K562 (cell line): ENCODE measurements at regions not wholly inside any gene's neighbourhood (a gene's known extent, or its start where the extent isn't known, plus 50 kb on each side); places are given as distances from the start of the nearest gene placed in this dataset.

Experiments
- ATAC-seq: fragments of 200-7000 bp; cut with Tn5 transposase; 3 replicates; pipeline ENCODE4 v1.9.1; 2020; ENCODE audit warnings: moderate library complexity
- BruUV-seq: library from RNA; stranded (reverse); fragments of 400-500 nt; replicated peaks from 2 replicates; lab custom pipeline; 2021; lab: Mats Ljungman, UMichigan
- CTCF ChIA-PET: fragments of 300-600 bp; formaldehyde crosslinking; extraction: SDS; loops from one replicate; lab custom pipeline; 2021; ENCODE audit warnings: low intra/inter-chr PET ratio; lab: Yijun Ruan, JAX
- POLR2A ChIA-PET: fragments of 300-600, 350-650 bp; sonication (Branson Sonifier 250); formaldehyde crosslinking; extraction: SDS; loops from one replicate; lab custom pipeline; 2021; ENCODE audit warnings: antibody characterized with exemption, inconsistent platforms; lab: Yijun Ruan, JAX
- DNase-seq, 4 experiments: peaks; one replicate each; pipeline versions ENCODE4 v3.0.0 to v3.0.0-alpha.2; 2011 to 2018; ENCODE audit warnings: low spot score in 3 of 4, mixed read lengths in 3 of 4; ENCODE audit errors: extremely low read depth in 1 of 4
- FAIRE-seq: peaks from 2 replicates; lab custom pipeline; 2011; peaks lifted over from hg19 to GRCh38; lab: Jason Lieb, UNC
- H2AFZ ChIP-seq: 2 replicates; pipeline ENCODE4 v1.6.0; 2011; ENCODE audit warnings: low read depth, low read length, control low read depth, inconsistent platforms
- H3K27ac ChIP-seq: fragments of 200-600 bp; 3 replicates; pipeline ENCODE4 v1.8.0; 2011; ENCODE audit warnings: low read depth, mild to moderate bottlenecking, control low read depth, inconsistent platforms, low read length, moderate library complexity, mixed read lengths; ENCODE audit errors: extremely low read depth
- H3K27me3 ChIP-seq, 2 experiments: fragments of 300-600 bp in 1 of 2; 2 replicates in 1 of 2; 3 replicates in 1 of 2; pipeline versions ENCODE4 v1.6.0 to v1.8.0; 2011; ENCODE audit warnings: inconsistent platforms in 2 of 2, low read length in 2 of 2, mild to moderate bottlenecking in 1 of 2, mixed read lengths in 1 of 2, moderate library complexity in 1 of 2; ENCODE audit not compliant: control insufficient read depth in 2 of 2, insufficient read depth in 2 of 2
- H3K36me3 ChIP-seq: fragments of 300-600 bp; 3 replicates; pipeline ENCODE4 v1.8.0; 2011; ENCODE audit warnings: mild to moderate bottlenecking, low read length, inconsistent platforms; ENCODE audit not compliant: control insufficient read depth, insufficient read depth
- H3K4me1 ChIP-seq, 2 experiments: fragments of 200-600 bp in 1 of 2; replicated peaks in 1 of 2; 2 replicates in 1 of 2; 3 replicates in 1 of 2; pipeline versions ENCODE4 v1.5.1 to v1.8.0; 2011; ENCODE audit warnings: inconsistent platforms in 2 of 2, low read length in 2 of 2, mild to moderate bottlenecking in 1 of 2, mixed read lengths in 1 of 2, moderate library complexity in 1 of 2; ENCODE audit not compliant: control insufficient read depth in 2 of 2, insufficient read depth in 2 of 2
- H3K4me2 ChIP-seq: 2 replicates; pipeline ENCODE4 v1.6.1; 2011; ENCODE audit warnings: low read length, control low read depth, inconsistent platforms, mixed read lengths; ENCODE audit not compliant: insufficient read depth
- H3K4me3 ChIP-seq: fragments of 200-600 bp; sonication (generic), shearing (Covaris generic); 2 replicates; pipeline ENCODE4 v1.5.1; 2016; ENCODE audit warnings: control low read depth, inconsistent platforms
- H3K79me2 ChIP-seq: fragments of 200-600 bp; 3 replicates; pipeline ENCODE4 v1.8.0; 2011; ENCODE audit warnings: low read length, inconsistent platforms; ENCODE audit not compliant: control insufficient read depth, insufficient read depth
- H3K9ac ChIP-seq, 2 experiments: 2 replicates each; pipeline versions ENCODE4 v1.6.0 to v1.6.1; 2011; ENCODE audit warnings: low read depth in 2 of 2, low read length in 2 of 2, control low read depth in 1 of 2, inconsistent platforms in 1 of 2, mild to moderate bottlenecking in 1 of 2, mixed read lengths in 1 of 2; ENCODE audit not compliant: insufficient read depth in 1 of 2
- H3K9me1 ChIP-seq: one replicate; pipeline ENCODE4 v1.6.0; 2011; ENCODE audit warnings: inconsistent platforms, mild to moderate bottlenecking, low read length, moderate library complexity; ENCODE audit not compliant: control insufficient read depth, insufficient read depth
- H3K9me3 ChIP-seq: replicated peaks from 2 replicates; pipeline ENCODE4 v1.5.1; 2011; ENCODE audit warnings: low read depth, low read length, inconsistent platforms; ENCODE audit not compliant: control insufficient read depth, insufficient read depth
- H4K20me1 ChIP-seq: replicated peaks from 2 replicates; pipeline ENCODE4 v1.6.1; 2011; ENCODE audit warnings: low read length, inconsistent platforms, mixed read lengths; ENCODE audit not compliant: control insufficient read depth, insufficient read depth
- BRD4 ChIP-seq: fragments of 200-600 bp; sonication (generic); IDR thresholded peaks from 2 replicates; pipeline ENCODE4 v1.6.1; 2017; ENCODE audit warnings: inconsistent platforms
- BRF2 ChIP-seq: IDR thresholded peaks from 3 replicates; pipeline ENCODE4 v1.6.1; 2011; ENCODE audit warnings: borderline replicate concordance, mild to moderate bottlenecking; ENCODE audit not compliant: insufficient read length, insufficient read depth
- CEBPB ChIP-seq: fragments of 450-650 bp; IDR thresholded peaks from 2 replicates; pipeline ENCODE4 v1.6.1; 2016; ENCODE audit warnings: missing genetic modification characterization, missing compliant biosample characterization
- CEBPG ChIP-seq, 3 experiments: fragments of 200-800 bp in 1 of 3; sonication (Bioruptor generic) in 1 of 3; sonication (generic) in 1 of 3; formaldehyde crosslinking in 1 of 3; IDR thresholded peaks in 2 of 3; conservative IDR thresholded peaks in 1 of 3; 2 replicates each; pipeline versions ENCODE4 v1.6.1 to v1.8.0; 2016 to 2022; ENCODE audit warnings: missing compliant biosample characterization in 2 of 3, missing genetic modification characterization in 2 of 3, mild to moderate bottlenecking in 1 of 3, missing genetic modification reagents in 1 of 3
- FOXJ2 ChIP-seq: fragments of 200-800 bp; sonication (Bioruptor generic); IDR thresholded peaks from 2 replicates; pipeline ENCODE4 v1.6.1; 2016; ENCODE audit warnings: missing genetic modification characterization, missing compliant biosample characterization
- KAT2B ChIP-seq: IDR thresholded peaks from one replicate; pipeline ENCODE4 v1.6.1; 2012; ENCODE audit warnings: low read depth, mild to moderate bottlenecking, control low read depth, inconsistent platforms, low read length, moderate library complexity
- MTA3 ChIP-seq: fragments of 450-650 bp; formaldehyde crosslinking; IDR thresholded peaks from 2 replicates; pipeline ENCODE4 v1.6.1; 2017; ENCODE audit warnings: mild to moderate bottlenecking, borderline replicate concordance
- NUFIP1 ChIP-seq: fragments of 450-650 bp; IDR thresholded peaks from 2 replicates; pipeline ENCODE4 v1.6.1; 2018; ENCODE audit not compliant: partially characterized antibody
- POLR2H ChIP-seq: IDR thresholded peaks from 2 replicates; pipeline ENCODE4 v1.6.1; 2016; ENCODE audit warnings: missing genetic modification characterization, low read depth, mild to moderate bottlenecking, control low read depth, missing compliant biosample characterization, moderate library complexity
- STAT5B ChIP-seq: fragments of 250-450 bp; sonication (Bioruptor Pico); IDR thresholded peaks from 2 replicates; pipeline ENCODE4 v1.8.0; 2021; ENCODE audit warnings: mild to moderate bottlenecking, inconsistent platforms
- TEAD4 ChIP-seq, 2 experiments: sonication (generic) in 1 of 2; formaldehyde crosslinking in 1 of 2; IDR thresholded peaks; 2 replicates each; pipeline versions ENCODE4 v1.6.1 to v1.8.0; 2012 to 2022; ENCODE audit warnings: borderline replicate concordance in 1 of 2, inconsistent platforms in 1 of 2, low read length in 1 of 2, mild to moderate bottlenecking in 1 of 2, missing genetic modification reagents in 1 of 2
- ZNF277 ChIP-seq: fragments of 250-450 bp; sonication (Bioruptor Pico); IDR thresholded peaks from 2 replicates; pipeline ENCODE4 v1.8.0; 2022; ENCODE audit warnings: inconsistent platforms, mild to moderate bottlenecking, moderate library complexity, borderline replicate concordance
- ZNF586 ChIP-seq: fragments of 450-650 bp; formaldehyde crosslinking; conservative IDR thresholded peaks from 2 replicates; pipeline ENCODE4 v1.4.0; 2020; ENCODE audit warnings: mild to moderate bottlenecking, moderate library complexity
- ZNF644 ChIP-seq: fragments of 200-800 bp; sonication (Bioruptor generic); IDR thresholded peaks from 2 replicates; pipeline ENCODE4 v1.6.1; 2016; ENCODE audit warnings: low read depth, missing genetic modification characterization, missing compliant biosample characterization
- WGBS: fragments of 100-300 bp; shearing (Covaris generic); methylation state at CpG from one replicate; pipeline ENCODE4 v1.1.6; 2016; ENCODE audit warnings: low coverage, mixed read lengths; ENCODE audit not compliant: insufficient coverage; ENCODE audit errors: missing lambda C conversion rate; 5-methylcytosine and 5-hydroxymethylcytosine counted together
- in situ Hi-C: fragments of 300-500 bp; cut with MboI; formaldehyde crosslinking; loops from 4 replicates; pipeline ENCODE4 v1.15.0; 2018; ENCODE audit warnings: inconsistent platforms, mixed read lengths
- intact Hi-C: fragments of 100-400 bp; cut with micrococcal nuclease; formaldehyde crosslinking; loops from 2 replicates; pipeline ENCODE4 v1.14.2; 2022

- CTCF ChIA-PET, result no interaction called here
- ATAC-seq (no peak), FAIRE-seq (no peak), DNase-seq (no peak)
- in situ Hi-C loops, result no loop called here
- no peaks in the 10 kb centered on the region for H3K79me2 ChIP-seq
- TF ChIP-seq KAT2B (no peak), CEBPB (tag) (peak; percentile 44; the same call in 1 of the 2 replicates), ZNF586 (no peak), POLR2H (no peak), CEBPG (CRISPR knock-in tag; IDR thresholded peaks at IDR 0.05) (no peak), CEBPG (tag; conservative IDR thresholded peaks at IDR 0.05 in 1 of 2, IDR thresholded peaks at IDR 0.05 in 1 of 2) (peak in 1 of 2 experiments; percentile 78; a peak in 2 of 4 replicates)
- no peaks in the 10 kb centered on the region for H3K4me1 ChIP-seq
- POLR2A ChIA-PET, result no interaction called here
- H3K27me3 ChIP-seq, result no peaks in the 10 kb centered on the region
- H3K27ac ChIP-seq, result no peak overlapping the region
- H3K9me1 ChIP-seq, result no peaks in the 10 kb centered on the region
- BruUV-seq, result no TSS peak
- H3K36me3 ChIP-seq, result no peaks in the 10 kb centered on the region
- no peak overlapping the region for H3K4me3 ChIP-seq
- no peaks in the 10 kb centered on the region for H4K20me1 ChIP-seq
- no peak overlapping the region for H2AFZ ChIP-seq
- 0% methylated on average over 1 of the region's 1 CpG for WGBS
- no peaks in the 10 kb centered on the region for H3K9me3 ChIP-seq
- intact Hi-C loops, result no loop called here
- no peak overlapping the region for H3K4me2 ChIP-seq
- H3K9ac ChIP-seq, result no peak overlapping the region
Measured at GRCh38 chr17:54021418-54021817, 198.7 kb downstream of the KIF2B start.

GRCh38 chr17:54028986-54029580, 206.4 kb downstream of the KIF2B start:
- no peaks in the 10 kb centered on the region for H3K27me3 ChIP-seq
- no peaks in the 10 kb centered on the region for H3K9me3 ChIP-seq
- ATAC-seq (no peak), DNase-seq (no peak), FAIRE-seq (no peak)
- no peak overlapping the region for H3K4me3 ChIP-seq
- no peaks in the 10 kb centered on the region for H3K36me3 ChIP-seq
- H3K9ac ChIP-seq, result no peak overlapping the region
- H3K9me1 ChIP-seq, result no peaks in the 10 kb centered on the region
- no peak overlapping the region for H2AFZ ChIP-seq
- no peaks in the 10 kb centered on the region for H3K4me1 ChIP-seq
- no peak overlapping the region for H3K4me2 ChIP-seq
- H3K27ac ChIP-seq, result no peak overlapping the region
- CTCF ChIA-PET, result no interaction called here
- POLR2A ChIA-PET, result no interaction called here
- BruUV-seq, result no TSS peak
- H3K79me2 ChIP-seq, result no peaks in the 10 kb centered on the region
- H4K20me1 ChIP-seq, result no peaks in the 10 kb centered on the region
- intact Hi-C loops (no loop called here), in situ Hi-C loops (no loop called here)
- TF ChIP-seq STAT5B (CRISPR knock-in tag) (no peak), ZNF277 (no peak), BRF2 (no peak), FOXJ2 (tag) (no peak), BRD4 (no peak), TEAD4 (IDR thresholded peaks at IDR 0.05; ENCODE audit: low read length) (no peak), TEAD4 (CRISPR knock-in tag; IDR thresholded peaks at IDR 0.05; ENCODE audit: borderline replicate concordance) (no peak), NUFIP1 (no peak), ZNF644 (no peak), MTA3 (no peak)
